Stomach (tissue), 4 donors: ENCODE measurements at regions not wholly inside any gene's neighbourhood (a gene's known extent, or its start where the extent isn't known, plus 50 kb on each side); places are given as distances from the start of the nearest gene placed in this dataset.

Experiments used
- POLR2A ChIP-seq, 4 donors: fragments of 450-650 bp; IDR thresholded peaks; one replicate each; pipeline ENCODE4 v1.6.1; 2016; ENCODE audit warnings: antibody characterized with exemption in 4 of 4, control low read depth in 2 of 4, mild to moderate bottlenecking in 1 of 4, moderate library complexity in 1 of 4
- POLR2AphosphoS5 ChIP-seq, 3 donors: sonication (generic); formaldehyde crosslinking; IDR thresholded peaks; one replicate each; pipeline ENCODE4 v1.6.1; 2016; ENCODE audit warnings: antibody characterized with exemption in 3 of 3
- TF ChIP-seq, protein P1 (sequence below), 7 experiments: fragments of 450-650 bp in 4 of 7; fragments of 200-600 bp in 3 of 7; sonication (generic) in 3 of 7; IDR thresholded peaks; one replicate each; pipeline ENCODE4 v1.5.1; 2016 to 2019; ENCODE audit warnings: antibody characterized with exemption in 7 of 7, control low read depth in 2 of 7, mild to moderate bottlenecking in 1 of 7

DNA sequence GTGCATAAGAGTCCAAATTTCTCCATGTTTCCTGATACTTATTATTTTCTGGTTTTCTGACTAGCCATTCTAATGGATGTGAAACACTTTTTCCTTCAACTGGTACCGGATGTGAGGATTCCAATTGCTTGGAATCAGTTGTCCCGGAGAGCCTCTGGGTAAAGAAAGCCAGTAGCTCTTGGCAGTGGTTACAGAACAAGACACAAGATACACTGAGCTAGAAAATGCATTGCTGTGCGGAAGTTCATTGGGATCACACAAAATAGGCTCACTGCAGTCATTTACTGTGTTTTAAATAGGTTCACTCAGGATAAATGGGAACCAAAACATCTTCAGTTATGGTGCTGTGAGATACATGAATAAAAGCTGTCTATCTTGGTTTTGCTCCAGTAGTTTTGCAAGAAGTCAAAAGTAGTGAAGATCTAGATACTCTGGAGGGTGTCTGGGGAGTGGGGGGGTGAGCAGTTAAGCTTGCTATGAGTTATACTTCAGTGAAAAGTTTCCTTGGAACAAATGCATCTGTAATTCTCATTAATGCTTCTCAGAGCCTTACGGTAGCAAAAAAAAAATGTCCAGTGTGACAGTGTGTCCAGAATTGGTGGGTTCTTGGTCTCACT, 54.4 kb upstream of the RNF182 start:
- TF ChIP-seq, protein P1, sequence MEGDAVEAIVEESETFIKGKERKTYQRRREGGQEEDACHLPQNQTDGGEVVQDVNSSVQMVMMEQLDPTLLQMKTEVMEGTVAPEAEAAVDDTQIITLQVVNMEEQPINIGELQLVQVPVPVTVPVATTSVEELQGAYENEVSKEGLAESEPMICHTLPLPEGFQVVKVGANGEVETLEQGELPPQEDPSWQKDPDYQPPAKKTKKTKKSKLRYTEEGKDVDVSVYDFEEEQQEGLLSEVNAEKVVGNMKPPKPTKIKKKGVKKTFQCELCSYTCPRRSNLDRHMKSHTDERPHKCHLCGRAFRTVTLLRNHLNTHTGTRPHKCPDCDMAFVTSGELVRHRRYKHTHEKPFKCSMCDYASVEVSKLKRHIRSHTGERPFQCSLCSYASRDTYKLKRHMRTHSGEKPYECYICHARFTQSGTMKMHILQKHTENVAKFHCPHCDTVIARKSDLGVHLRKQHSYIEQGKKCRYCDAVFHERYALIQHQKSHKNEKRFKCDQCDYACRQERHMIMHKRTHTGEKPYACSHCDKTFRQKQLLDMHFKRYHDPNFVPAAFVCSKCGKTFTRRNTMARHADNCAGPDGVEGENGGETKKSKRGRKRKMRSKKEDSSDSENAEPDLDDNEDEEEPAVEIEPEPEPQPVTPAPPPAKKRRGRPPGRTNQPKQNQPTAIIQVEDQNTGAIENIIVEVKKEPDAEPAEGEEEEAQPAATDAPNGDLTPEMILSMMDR (IDR thresholded peaks at IDR 0.05) = no peak
- no peak for TF ChIP-seq POLR2A (IDR thresholded peaks at IDR 0.05)
- no peak for TF ChIP-seq POLR2AphosphoS5 (IDR thresholded peaks at IDR 0.05)
